Transverse colon (tissue), 4 donors: ENCODE measurements at regions not wholly inside any gene's neighbourhood (a gene's known extent, or its start where the extent isn't known, plus 50 kb on each side); places are given as distances from the start of the nearest gene placed in this dataset.

Experiments
- CTCF ChIP-seq, 5 experiments: fragments of 200-600 bp in 3 of 5; fragments of 450-650 bp in 2 of 5; sonication (generic) in 3 of 5; IDR thresholded peaks; 1 replicate in 2 of 5; 2 replicates in 3 of 5; pipeline ENCODE4 v1.5.1; 2016 to 2017; ENCODE audit warnings: antibody characterized with exemption in 5 of 5, inconsistent platforms in 3 of 5, mild to moderate bottlenecking in 2 of 5, moderate library complexity in 1 of 5
- POLR2AphosphoS5 ChIP-seq, 3 donors: sonication (generic); formaldehyde crosslinking; IDR thresholded peaks; one replicate each; pipeline ENCODE4 v1.6.1; 2016; ENCODE audit warnings: antibody characterized with exemption in 3 of 3

DNA sequence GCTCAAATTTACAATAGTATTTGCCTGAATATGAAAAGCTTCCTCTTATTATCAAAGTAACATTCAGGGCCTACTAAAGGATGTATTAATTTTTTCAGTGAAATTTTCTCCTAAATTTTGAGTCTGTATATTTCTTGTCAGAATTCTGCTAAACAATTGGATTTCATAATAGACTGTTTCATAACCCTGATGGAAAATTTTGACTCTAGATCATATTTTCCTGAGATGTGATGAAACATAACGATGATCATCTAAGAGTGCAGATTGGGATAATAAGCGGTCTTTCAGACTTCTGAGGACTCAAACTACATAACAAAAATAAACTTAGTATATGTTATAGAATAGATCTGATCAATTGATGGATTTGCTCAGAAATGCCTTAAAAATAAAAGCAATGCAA is 574.5 kb upstream of the TBL1XR1 start:
- TF ChIP-seq CTCF (IDR thresholded peaks at IDR 0.05) (no peak), POLR2AphosphoS5 (IDR thresholded peaks at IDR 0.05) (no peak)
